ENCODE measurements at regions not wholly inside any gene's neighbourhood (a gene's known extent, or its start where the extent isn't known, plus 50 kb on each side); places are given as distances from the start of the nearest gene placed in this dataset.

GRCh38 chr14:84969501-84969900 is 560.4 kb upstream of the FLRT2 start:
- TF ChIP-seq CTCF (IDR thresholded peaks at IDR 0.05; ENCODE audit: borderline replicate concordance, extremely low read depth, low read length, poor library complexity, severe bottlenecking) (no peak), EZH2 (IDR thresholded peaks at IDR 0.05; ENCODE audit: borderline replicate concordance, low read depth, low read length, severe bottlenecking) (no peak)

Data from DND-41 (cell line).